Panc1 (cell line): ENCODE measurements at regions not wholly inside any gene's neighbourhood (a gene's known extent, or its start where the extent isn't known, plus 50 kb on each side); places are given as distances from the start of the nearest gene placed in this dataset.

Experiments used
- CTCF ChIP-seq: fragments of 450-650 bp; IDR thresholded peaks from 2 replicates; pipeline ENCODE4 v1.5.1; 2017; ENCODE audit warnings: mild to moderate bottlenecking
- POLR2AphosphoS5 ChIP-seq: IDR thresholded peaks from 2 replicates; pipeline ENCODE4 v1.6.1; 2012; ENCODE audit warnings: mild to moderate bottlenecking, low read depth, low read length, moderate library complexity
- SIN3A ChIP-seq: IDR thresholded peaks from 2 replicates; pipeline ENCODE4 v1.6.1; 2012; ENCODE audit warnings: low read depth, mild to moderate bottlenecking, low read length, moderate library complexity, borderline replicate concordance; ENCODE audit not compliant: insufficient read depth
- TF ChIP-seq, protein P1 (sequence below), 2 experiments: IDR thresholded peaks; 2 replicates each; pipeline ENCODE4 v1.6.1; 2011 to 2012; ENCODE audit warnings: low read depth in 2 of 2, control low read depth in 1 of 2, low read length in 1 of 2, mild to moderate bottlenecking in 1 of 2, moderate library complexity in 1 of 2; ENCODE audit not compliant: insufficient read depth in 1 of 2

DNA sequence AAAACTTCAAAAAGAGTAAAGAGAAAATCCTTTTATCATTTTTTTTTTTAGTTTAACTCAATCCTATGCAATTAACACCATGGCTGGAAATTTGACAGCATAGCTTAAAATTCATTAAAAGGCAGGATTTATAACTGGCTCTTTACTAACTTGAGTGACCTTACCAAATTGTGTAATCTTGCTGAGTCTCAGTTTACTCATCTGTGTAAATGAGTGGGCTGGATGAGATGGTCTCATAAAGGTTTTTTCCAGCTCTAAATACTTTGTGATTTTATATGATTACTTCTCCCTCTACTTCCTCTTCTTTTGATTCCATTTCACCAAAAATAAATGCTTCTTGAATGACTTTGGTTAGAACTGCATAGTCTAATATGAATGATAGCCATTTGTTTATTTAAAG, 234.9 kb upstream of the SATB1 start:
- TF ChIP-seq CTCF (no peak), POLR2AphosphoS5 (no peak), SIN3A (no peak)
- TF ChIP-seq, protein P1, sequence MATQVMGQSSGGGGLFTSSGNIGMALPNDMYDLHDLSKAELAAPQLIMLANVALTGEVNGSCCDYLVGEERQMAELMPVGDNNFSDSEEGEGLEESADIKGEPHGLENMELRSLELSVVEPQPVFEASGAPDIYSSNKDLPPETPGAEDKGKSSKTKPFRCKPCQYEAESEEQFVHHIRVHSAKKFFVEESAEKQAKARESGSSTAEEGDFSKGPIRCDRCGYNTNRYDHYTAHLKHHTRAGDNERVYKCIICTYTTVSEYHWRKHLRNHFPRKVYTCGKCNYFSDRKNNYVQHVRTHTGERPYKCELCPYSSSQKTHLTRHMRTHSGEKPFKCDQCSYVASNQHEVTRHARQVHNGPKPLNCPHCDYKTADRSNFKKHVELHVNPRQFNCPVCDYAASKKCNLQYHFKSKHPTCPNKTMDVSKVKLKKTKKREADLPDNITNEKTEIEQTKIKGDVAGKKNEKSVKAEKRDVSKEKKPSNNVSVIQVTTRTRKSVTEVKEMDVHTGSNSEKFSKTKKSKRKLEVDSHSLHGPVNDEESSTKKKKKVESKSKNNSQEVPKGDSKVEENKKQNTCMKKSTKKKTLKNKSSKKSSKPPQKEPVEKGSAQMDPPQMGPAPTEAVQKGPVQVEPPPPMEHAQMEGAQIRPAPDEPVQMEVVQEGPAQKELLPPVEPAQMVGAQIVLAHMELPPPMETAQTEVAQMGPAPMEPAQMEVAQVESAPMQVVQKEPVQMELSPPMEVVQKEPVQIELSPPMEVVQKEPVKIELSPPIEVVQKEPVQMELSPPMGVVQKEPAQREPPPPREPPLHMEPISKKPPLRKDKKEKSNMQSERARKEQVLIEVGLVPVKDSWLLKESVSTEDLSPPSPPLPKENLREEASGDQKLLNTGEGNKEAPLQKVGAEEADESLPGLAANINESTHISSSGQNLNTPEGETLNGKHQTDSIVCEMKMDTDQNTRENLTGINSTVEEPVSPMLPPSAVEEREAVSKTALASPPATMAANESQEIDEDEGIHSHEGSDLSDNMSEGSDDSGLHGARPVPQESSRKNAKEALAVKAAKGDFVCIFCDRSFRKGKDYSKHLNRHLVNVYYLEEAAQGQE (IDR thresholded peaks at IDR 0.05; ENCODE audit: insufficient read depth in 1 of 2, low read depth in 2 of 2, low read length in 1 of 2), result no peak
